ENCODE measurements at regions not wholly inside any gene's neighbourhood (a gene's known extent, or its start where the extent isn't known, plus 50 kb on each side); places are given as distances from the start of the nearest gene placed in this dataset.
A peak's percentile ranks its signal among the peaks of the same experiment; 100 is the strongest.

- no peaks in the 10 kb centered on the region for H4K20me1 ChIP-seq (ENCODE audit: control insufficient read depth, insufficient read depth, insufficient read length)
- Mint-ChIP-seq H3K27me3 (ENCODE audit: low read depth) (no peaks in the 10 kb centered on the region), H3K4me1 (peaks cover 74 to 76% of the 10 kb centered on the region in 2 experiments), H3K4me3 (peak overlapping the region; percentile 39 to 53), H3K36me3 (ENCODE audit: insufficient read depth in 1 of 3, low read depth in 3 of 3) (peaks cover 0 to under 1% (median 0%) of the 10 kb centered on the region in 3 experiments; a peak in 2 of 7 replicates), H3K9me3 (no peaks in the 10 kb centered on the region; a peak in 1 of 5 replicates), H3K27ac (peak overlapping the region; percentile 74 to 99 (median 92); a peak in 6 of 7 replicates)
- H3K14ac ChIP-seq (ENCODE audit: insufficient read depth, low read length) = no peak overlapping the region
- H3K79me1 ChIP-seq (ENCODE audit: insufficient read depth, low read depth, low read length, poor library complexity, severe bottlenecking) = no peaks in the 10 kb centered on the region
- H3K4me1 ChIP-seq (ENCODE audit: insufficient read depth, low read length) = peaks cover 25% of the 10 kb centered on the region; the same call in 1 of the 2 replicates
- no peak overlapping the region for H2BK5ac ChIP-seq (ENCODE audit: insufficient read length, low read length)
- H2AK5ac ChIP-seq (ENCODE audit: insufficient read length, low read length) = no peak overlapping the region
- H4K5ac ChIP-seq (ENCODE audit: insufficient read length, low read depth, low read length) = no peak overlapping the region
- H3K4ac ChIP-seq (ENCODE audit: low read depth, low read length) = no peak overlapping the region
- H3K27ac ChIP-seq (ENCODE audit: insufficient read length, low read depth, low read length) = peak overlapping the region; percentile 35
- WGBS (ENCODE audit: extremely low coverage, insufficient read length, low lambda C conversion rate) = no CpG with 5 or more reads among the region's 6 CpGs
- peak overlapping the region; percentile 50 for H3K4me2 ChIP-seq (ENCODE audit: insufficient read depth, insufficient read length, low read length)
- H2AFZ ChIP-seq (ENCODE audit: low read length) = no peak overlapping the region
- H2BK12ac ChIP-seq (ENCODE audit: insufficient read length, low read depth, low read length) = no peak overlapping the region
- H3K79me2 ChIP-seq (ENCODE audit: insufficient read depth, low read length) = peaks cover 5% of the 10 kb centered on the region; the same call in 1 of the 2 replicates
- no peaks in the 10 kb centered on the region for H3K9me3 ChIP-seq (ENCODE audit: control insufficient read depth, low read depth, low read length)
- no peak overlapping the region for H2BK15ac ChIP-seq (ENCODE audit: low read depth, low read length)
- no peak overlapping the region for H2BK120ac ChIP-seq (ENCODE audit: low read depth, low read length, poor library complexity, severe bottlenecking)
- H3T11ph ChIP-seq (ENCODE audit: low read length) = no peak overlapping the region
- no peak overlapping the region for H4K8ac ChIP-seq (replicated peaks; ENCODE audit: insufficient read length, low read depth, low read length)
- DNase-seq = no peak
- no peak overlapping the region for H3K56ac ChIP-seq (ENCODE audit: insufficient read length, low read depth, low read length)
- H3K18ac ChIP-seq (ENCODE audit: insufficient read length, low read depth, low read length) = no peak overlapping the region
- H4K91ac ChIP-seq (ENCODE audit: insufficient read length, low read depth, low read length) = no peak overlapping the region
- TF ChIP-seq CTCF (conservative IDR thresholded peaks at IDR 0.05) = peak; percentile 26; the same call in 2 of the 3 replicates
- no peaks in the 10 kb centered on the region for H3K27me3 ChIP-seq (ENCODE audit: insufficient read depth, low read length)
- H3K23ac ChIP-seq (ENCODE audit: insufficient read length, low read depth, low read length) = no peak overlapping the region
- no peak overlapping the region for H2BK20ac ChIP-seq (ENCODE audit: low read depth, low read length, poor library complexity, severe bottlenecking)
- H3K9ac ChIP-seq (ENCODE audit: extremely low read depth, insufficient read length, low read length) = no peak overlapping the region
- H3K23me2 ChIP-seq (ENCODE audit: insufficient read length, low read depth, low read length, poor library complexity, severe bottlenecking) = no peaks in the 10 kb centered on the region
These were observed 86.0 kb downstream of the ZNF608 start for GRCh38 chr5:124660229-124661093.
